ENCODE measurements at regions not wholly inside any gene's neighbourhood (a gene's known extent, or its start where the extent isn't known, plus 50 kb on each side); places are given as distances from the start of the nearest gene placed in this dataset.

DNA sequence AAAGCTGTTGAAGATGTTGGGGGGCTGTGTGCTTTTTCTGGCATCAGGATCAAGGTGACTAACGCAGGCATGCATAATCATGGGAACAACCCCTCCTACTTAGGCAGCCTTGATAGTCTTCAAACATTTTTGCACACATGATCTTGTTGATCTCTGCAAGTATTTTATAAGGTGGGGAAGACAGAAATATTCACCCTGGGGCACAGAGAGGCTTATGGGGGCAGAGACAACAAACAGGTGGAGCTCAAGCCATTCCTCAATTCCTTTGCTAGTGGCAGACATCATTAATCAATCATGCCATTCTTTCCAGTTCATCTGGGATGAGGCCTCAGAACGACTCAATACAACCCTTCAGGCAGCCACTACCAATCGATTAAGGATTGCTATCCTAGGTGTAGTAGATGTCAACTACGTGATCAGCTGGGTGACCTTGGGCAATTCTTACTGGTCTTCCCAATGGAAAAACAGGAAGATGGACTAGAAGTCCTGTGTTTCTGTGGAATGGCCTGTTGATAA is 110.3 kb upstream of the SMAD3 start:
- TF ChIP-seq, protein P1, sequence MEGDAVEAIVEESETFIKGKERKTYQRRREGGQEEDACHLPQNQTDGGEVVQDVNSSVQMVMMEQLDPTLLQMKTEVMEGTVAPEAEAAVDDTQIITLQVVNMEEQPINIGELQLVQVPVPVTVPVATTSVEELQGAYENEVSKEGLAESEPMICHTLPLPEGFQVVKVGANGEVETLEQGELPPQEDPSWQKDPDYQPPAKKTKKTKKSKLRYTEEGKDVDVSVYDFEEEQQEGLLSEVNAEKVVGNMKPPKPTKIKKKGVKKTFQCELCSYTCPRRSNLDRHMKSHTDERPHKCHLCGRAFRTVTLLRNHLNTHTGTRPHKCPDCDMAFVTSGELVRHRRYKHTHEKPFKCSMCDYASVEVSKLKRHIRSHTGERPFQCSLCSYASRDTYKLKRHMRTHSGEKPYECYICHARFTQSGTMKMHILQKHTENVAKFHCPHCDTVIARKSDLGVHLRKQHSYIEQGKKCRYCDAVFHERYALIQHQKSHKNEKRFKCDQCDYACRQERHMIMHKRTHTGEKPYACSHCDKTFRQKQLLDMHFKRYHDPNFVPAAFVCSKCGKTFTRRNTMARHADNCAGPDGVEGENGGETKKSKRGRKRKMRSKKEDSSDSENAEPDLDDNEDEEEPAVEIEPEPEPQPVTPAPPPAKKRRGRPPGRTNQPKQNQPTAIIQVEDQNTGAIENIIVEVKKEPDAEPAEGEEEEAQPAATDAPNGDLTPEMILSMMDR (IDR thresholded peaks at IDR 0.05; ENCODE audit: control insufficient read depth, insufficient read depth, low read depth, low read length, missing control alignments): no peak
- DNase-seq (ENCODE audit: low read depth): no peak

DNA sequence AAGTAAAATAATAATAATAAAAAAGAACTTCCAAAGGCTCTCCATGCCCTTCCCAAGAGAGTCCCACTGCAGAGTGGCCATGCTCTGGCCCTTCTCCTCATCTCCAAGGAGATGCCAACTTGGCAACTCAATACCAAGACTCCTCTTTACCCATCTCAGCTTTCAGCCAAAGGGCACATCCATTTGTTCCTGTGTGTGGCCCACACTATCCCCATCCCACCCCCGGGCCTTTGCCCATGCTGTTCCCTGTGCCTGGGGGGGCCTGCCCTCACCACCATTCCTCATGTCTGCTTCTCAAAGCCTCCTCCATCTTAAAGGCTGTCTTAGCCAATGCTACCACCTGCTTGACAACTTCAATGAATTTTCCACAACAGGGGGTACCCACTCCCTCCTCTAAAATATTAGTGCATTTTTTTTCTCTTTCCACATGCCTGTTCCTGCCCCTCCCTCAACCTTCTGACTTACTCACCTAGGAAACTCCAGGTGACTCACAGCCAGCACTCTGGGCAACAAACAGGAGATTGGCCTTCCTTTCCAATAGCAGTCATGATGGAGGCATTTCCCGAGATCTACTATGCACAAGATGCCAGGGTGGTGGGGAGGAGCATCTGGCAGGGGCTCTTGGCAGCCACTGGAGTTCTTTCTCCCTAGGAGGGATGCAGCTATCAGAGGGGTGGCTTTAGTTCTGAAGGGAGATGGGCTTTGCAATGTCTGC is 109.4 kb upstream of the SMAD3 start:
- DNase-seq (ENCODE audit: low read depth): no peak
- TF ChIP-seq, protein P1 (IDR thresholded peaks at IDR 0.05; ENCODE audit: control insufficient read depth, insufficient read depth, low read depth, low read length, missing control alignments): no peak
- no peak overlapping the region for H3K4me3 ChIP-seq (ENCODE audit: control insufficient read depth, low read depth, low read length)

More for the DNA sequence above, 110.3 kb upstream of the SMAD3 start:
- no peak overlapping the region for H3K4me3 ChIP-seq (ENCODE audit: control insufficient read depth, low read depth, low read length)

DNA sequence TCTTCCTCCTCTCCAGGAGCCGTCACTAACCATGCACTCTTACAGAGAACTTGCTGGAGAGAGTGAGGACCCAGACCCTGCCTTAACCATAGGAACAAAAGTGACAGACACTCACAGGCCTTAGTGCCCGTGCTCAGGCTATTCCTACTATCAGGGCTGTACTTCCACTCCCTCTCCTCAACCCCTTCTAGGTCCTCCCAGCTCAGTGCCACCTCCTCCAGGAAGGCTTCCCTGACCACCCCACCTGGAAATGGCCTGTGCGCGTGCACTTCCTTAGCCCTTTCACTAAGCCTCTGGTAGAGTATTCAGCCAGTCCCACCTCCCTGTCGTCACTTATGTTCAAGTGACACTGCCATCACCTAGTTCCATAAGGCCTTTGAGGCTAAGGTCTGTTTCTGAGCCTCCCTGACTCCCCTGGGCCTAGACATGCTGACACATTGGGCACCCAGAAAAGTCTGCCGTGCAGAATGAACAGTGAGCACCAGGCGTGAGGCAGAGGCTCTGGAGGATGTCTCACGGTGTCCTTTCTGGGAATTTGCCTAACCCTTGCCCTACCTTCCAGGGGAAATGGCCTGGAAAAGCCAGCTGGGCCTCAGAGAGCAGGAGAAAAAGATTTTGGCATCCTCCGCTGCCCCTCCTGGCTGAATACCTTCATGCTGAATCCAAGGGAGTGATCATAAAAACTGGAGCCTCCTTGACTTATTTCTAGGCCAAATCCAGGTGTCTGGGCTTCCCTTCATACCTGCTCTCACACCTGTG is 108.6 kb upstream of the SMAD3 start:
- no peak overlapping the region for H3K4me3 ChIP-seq (ENCODE audit: control insufficient read depth, low read depth, low read length)
- no peak for DNase-seq (ENCODE audit: low read depth)
- TF ChIP-seq, protein P1 (IDR thresholded peaks at IDR 0.05; ENCODE audit: control insufficient read depth, insufficient read depth, low read depth, low read length, missing control alignments): no peak

DNA sequence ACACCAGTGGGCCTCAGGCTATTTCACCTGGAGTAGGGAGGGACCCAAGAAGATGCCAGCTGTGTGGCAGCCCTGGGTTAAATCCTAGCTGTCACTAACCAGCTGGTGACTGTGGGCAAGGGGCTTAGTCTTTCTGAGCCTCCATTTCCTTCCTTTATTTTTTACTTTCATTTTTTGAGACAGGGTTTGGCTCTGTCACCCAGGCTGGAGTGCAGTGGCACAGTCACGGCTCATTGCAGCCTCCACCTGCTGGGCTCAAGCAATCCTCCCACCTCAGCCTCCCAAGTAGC is 108.0 kb upstream of the SMAD3 start:
- H3K4me3 ChIP-seq (ENCODE audit: control insufficient read depth, low read depth, low read length): no peak overlapping the region
- DNase-seq (ENCODE audit: low read depth): no peak
- TF ChIP-seq, protein P1 (IDR thresholded peaks at IDR 0.05; ENCODE audit: control insufficient read depth, insufficient read depth, low read depth, low read length, missing control alignments): no peak

DNA sequence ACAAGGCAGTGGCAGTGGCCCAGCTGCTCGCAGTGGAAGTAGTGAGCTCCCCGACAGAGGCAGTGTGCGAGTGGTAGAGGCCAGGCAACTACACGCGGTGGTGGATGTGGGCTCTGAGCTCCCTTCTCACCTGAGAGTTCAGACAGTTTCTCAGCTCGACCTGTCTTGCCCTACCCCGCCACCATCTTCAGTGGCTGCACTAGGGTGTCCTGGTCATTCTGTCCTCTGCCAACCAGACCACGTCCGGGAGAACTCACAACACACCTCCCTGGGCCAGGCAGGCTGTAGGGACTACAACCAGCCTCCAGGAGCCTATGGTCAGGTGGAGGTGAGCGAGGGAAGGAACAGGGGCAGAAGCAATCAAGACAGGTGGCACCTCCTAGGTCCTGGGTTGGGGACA is 106.3 kb upstream of the SMAD3 start:
- DNase-seq (ENCODE audit: low read depth): no peak
- TF ChIP-seq, protein P1 (IDR thresholded peaks at IDR 0.05; ENCODE audit: control insufficient read depth, insufficient read depth, low read depth, low read length, missing control alignments): no peak
- no peak overlapping the region for H3K4me3 ChIP-seq (ENCODE audit: control insufficient read depth, low read depth, low read length)

DNA sequence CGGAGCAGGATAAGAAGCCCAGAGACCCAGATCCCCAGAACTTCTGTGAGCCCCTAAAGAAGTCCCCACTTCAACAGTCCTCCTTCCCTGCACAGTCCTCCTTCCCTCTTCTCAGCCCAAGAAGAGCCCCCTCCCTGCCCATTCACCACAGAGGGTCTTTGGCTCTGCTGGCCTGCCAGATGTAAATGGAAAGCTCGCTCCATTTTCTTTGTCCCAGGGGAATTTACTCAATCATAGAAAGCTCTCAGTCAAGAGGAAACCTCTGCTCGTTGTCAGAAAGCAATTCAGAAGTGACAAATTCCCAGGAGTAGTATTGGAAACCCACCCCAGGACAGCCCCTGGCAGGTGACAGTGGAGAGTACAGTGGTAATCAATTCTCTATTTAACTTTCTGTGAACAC is 105.5 kb upstream of the SMAD3 start:
- TF ChIP-seq, protein P1 (IDR thresholded peaks at IDR 0.05; ENCODE audit: control insufficient read depth, insufficient read depth, low read depth, low read length, missing control alignments): no peak
- no peak for DNase-seq (ENCODE audit: low read depth)
- no peak overlapping the region for H3K4me3 ChIP-seq (ENCODE audit: control insufficient read depth, low read depth, low read length)
